ENCODE measurements at regions not wholly inside any gene's neighbourhood (a gene's known extent, or its start where the extent isn't known, plus 50 kb on each side); places are given as distances from the start of the nearest gene placed in this dataset.

GRCh38 chr14:97687944-97688630, 890.9 kb downstream of the VRK1 start:
- no peak overlapping the region for H3K27ac Mint-ChIP-seq

More at GRCh38 chr14:97687944-97688630, 890.9 kb downstream of the VRK1 start:
- peaks cover 36% of the 10 kb centered on the region for H3K4me1 Mint-ChIP-seq
- TF ChIP-seq IRF2 (CRISPR knock-in tag; IDR thresholded peaks at IDR 0.05; ENCODE audit: borderline replicate concordance, low read depth), result no peak
- no peak for TF ChIP-seq GABPB1 (CRISPR knock-in tag; IDR thresholded peaks at IDR 0.05)
- TF ChIP-seq USF2 (CRISPR knock-in tag; IDR thresholded peaks at IDR 0.05), result no peak
- TF ChIP-seq ZNF423 (CRISPR knock-in tag; IDR thresholded peaks at IDR 0.05), result no peak
- no peak for TF ChIP-seq CTCF (IDR thresholded peaks at IDR 0.05)
- no peak for TF ChIP-seq ZNF232 (CRISPR knock-in tag; IDR thresholded peaks at IDR 0.05)
- TF ChIP-seq ZNF425 (CRISPR knock-in tag; conservative IDR thresholded peaks at IDR 0.05), result no peak
- no peak for TF ChIP-seq ARID4B (CRISPR knock-in tag; IDR thresholded peaks at IDR 0.05; ENCODE audit: borderline replicate concordance)
- no peak for TF ChIP-seq E2F1 (CRISPR knock-in tag; IDR thresholded peaks at IDR 0.05)
- TF ChIP-seq ZNF512 (CRISPR knock-in tag; IDR thresholded peaks at IDR 0.05; ENCODE audit: borderline replicate concordance), result no peak
- ATAC-seq (no peak), DNase-seq (ENCODE audit: low spot score) (no peak)
- no peak overlapping the region for H3K4me3 Mint-ChIP-seq
- no peaks in the 10 kb centered on the region for H3K27me3 Mint-ChIP-seq (ENCODE audit: low read depth)
- H3K36me3 Mint-ChIP-seq, result 0 out of 2 replicates have a peak, but pooled peaks cover 2% of the 10 kb centered on the region
- peaks cover 17% of the 10 kb centered on the region for H3K9me3 Mint-ChIP-seq
- ChIA-PET CTCF (no interaction called here), POLR2A (interaction anchor here (0.6 kb wide), 1 partner anchor 1089 kb away, joined by 5 read pairs; no protein-coding TSS in a partner anchor)

Data from WTC11 (cell line).